ENCODE measurements at regions not wholly inside any gene's neighbourhood (a gene's known extent, or its start where the extent isn't known, plus 50 kb on each side); places are given as distances from the start of the nearest gene placed in this dataset.

GRCh38 chr18:11412811-11413210, 196.6 kb upstream of the SLC35G4 start:
- Histone ChIP-seq H3K9me3 (ENCODE audit: control insufficient read depth, low read length) (no peaks in the 10 kb centered on the region), H3K4me1 (ENCODE audit: control insufficient read depth in 1 of 2, insufficient read depth in 2 of 2, low read length in 2 of 2) (no peaks in the 10 kb centered on the region), H3K27me3 (ENCODE audit: control insufficient read depth in 1 of 2, insufficient read depth in 2 of 2, low read length in 1 of 2) (no peaks in the 10 kb centered on the region), H3K27ac (ENCODE audit: low read depth in 1 of 2, low read length in 2 of 2) (no peak overlapping the region), H3K4me3 (ENCODE audit: low read length in 2 of 2) (no peak overlapping the region), H3K36me3 (ENCODE audit: control insufficient read depth in 1 of 2, insufficient read depth in 2 of 2, low read length in 1 of 2) (no peaks in the 10 kb centered on the region)
- intact Hi-C loops (cut with DNase I) = no loop called here
- ATAC-seq (ENCODE audit: low FRiP score) = no peak
- 75 to 79% methylated on average over 5 of the region's 5 CpGs for WGBS, 2 donors
- DNase-seq = no peak

- H3K27me3 ChIP-seq (ENCODE audit: control insufficient read depth in 1 of 2, insufficient read depth in 2 of 2, low read length in 1 of 2) = no peaks in the 10 kb centered on the region
- H3K4me1 ChIP-seq (ENCODE audit: control insufficient read depth in 1 of 2, insufficient read depth in 2 of 2, low read length in 2 of 2) = no peaks in the 10 kb centered on the region
- intact Hi-C loops (cut with DNase I) = no loop called here
Measured at GRCh38 chr18:11411048-11411447, 198.3 kb upstream of the SLC35G4 start.

GRCh38 chr18:11408555-11409065, 200.8 kb upstream of the SLC35G4 start:
- intact Hi-C loops (cut with DNase I) = no loop called here
- Histone ChIP-seq H3K4me3 (ENCODE audit: low read length in 2 of 2) (no peak overlapping the region), H3K9me3 (ENCODE audit: control insufficient read depth, low read length) (no peaks in the 10 kb centered on the region), H3K27ac (ENCODE audit: low read depth in 1 of 2, low read length in 2 of 2) (no peak overlapping the region), H3K27me3 (ENCODE audit: control insufficient read depth in 1 of 2, insufficient read depth in 2 of 2, low read length in 1 of 2) (no peaks in the 10 kb centered on the region), H3K4me1 (ENCODE audit: control insufficient read depth in 1 of 2, insufficient read depth in 2 of 2, low read length in 2 of 2) (no peaks in the 10 kb centered on the region), H3K36me3 (ENCODE audit: control insufficient read depth in 1 of 2, insufficient read depth in 2 of 2, low read length in 1 of 2) (no peaks in the 10 kb centered on the region)
- WGBS, 2 donors = 75 to 80% methylated on average over 3 of the region's 3 CpGs
- ATAC-seq (ENCODE audit: low FRiP score) (no peak), DNase-seq (no peak)

More at GRCh38 chr18:11411048-11411447, 198.3 kb upstream of the SLC35G4 start:
- Histone ChIP-seq H3K9me3 (ENCODE audit: control insufficient read depth, low read length) (no peaks in the 10 kb centered on the region), H3K36me3 (ENCODE audit: control insufficient read depth in 1 of 2, insufficient read depth in 2 of 2, low read length in 1 of 2) (no peaks in the 10 kb centered on the region), H3K4me3 (ENCODE audit: low read length in 2 of 2) (no peak overlapping the region), H3K27ac (ENCODE audit: low read depth in 1 of 2, low read length in 2 of 2) (no peak overlapping the region)
- ATAC-seq (ENCODE audit: low FRiP score) = no peak
- no peak for DNase-seq

- intact Hi-C loops (cut with DNase I) = no loop called here
- H3K36me3 ChIP-seq (ENCODE audit: control insufficient read depth in 1 of 2, insufficient read depth in 2 of 2, low read length in 1 of 2) = no peaks in the 10 kb centered on the region
- no peak for DNase-seq
- H3K27ac ChIP-seq (ENCODE audit: low read depth in 1 of 2, low read length in 2 of 2) = no peak overlapping the region
- H3K27me3 ChIP-seq (ENCODE audit: control insufficient read depth in 1 of 2, insufficient read depth in 2 of 2, low read length in 1 of 2) = no peaks in the 10 kb centered on the region
- no peak overlapping the region for H3K4me3 ChIP-seq (ENCODE audit: low read length in 2 of 2)
- H3K4me1 ChIP-seq (ENCODE audit: control insufficient read depth in 1 of 2, insufficient read depth in 2 of 2, low read length in 2 of 2) = no peaks in the 10 kb centered on the region
- WGBS, 2 donors = 60 to 67% methylated on average over 3 of the region's 3 CpGs
- no peaks in the 10 kb centered on the region for H3K9me3 ChIP-seq (ENCODE audit: control insufficient read depth, low read length)
- ATAC-seq (ENCODE audit: low FRiP score) = no peak
Measured at GRCh38 chr18:11407940-11408339, 201.5 kb upstream of the SLC35G4 start.

DNA sequence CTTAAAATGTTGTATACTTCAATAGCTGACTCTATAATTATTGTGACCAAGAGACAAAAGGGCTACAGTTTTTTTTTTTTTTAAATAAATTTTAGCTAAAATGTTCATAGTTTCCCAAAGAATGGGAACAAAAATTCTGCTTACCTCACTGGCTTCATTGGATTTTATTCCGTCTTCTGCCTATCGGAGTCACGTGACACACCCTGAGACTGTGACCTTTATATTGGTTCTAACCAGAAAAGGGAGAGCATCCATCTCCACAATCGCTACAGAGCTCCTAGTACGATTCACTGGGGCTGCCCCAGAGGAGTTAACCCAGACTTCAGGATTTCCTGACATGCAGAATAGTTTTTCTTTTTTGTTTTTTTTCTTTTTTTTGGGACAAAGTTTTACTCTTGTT, 203.6 kb upstream of the SLC35G4 start:
- Histone ChIP-seq H3K27ac (ENCODE audit: low read depth in 1 of 2, low read length in 2 of 2) (no peak overlapping the region), H3K9me3 (ENCODE audit: control insufficient read depth, low read length) (no peaks in the 10 kb centered on the region), H3K4me3 (ENCODE audit: low read length in 2 of 2) (no peak overlapping the region), H3K36me3 (ENCODE audit: control insufficient read depth in 1 of 2, insufficient read depth in 2 of 2, low read length in 1 of 2) (no peaks in the 10 kb centered on the region), H3K27me3 (ENCODE audit: control insufficient read depth in 1 of 2, insufficient read depth in 2 of 2, low read length in 1 of 2) (no peaks in the 10 kb centered on the region), H3K4me1 (ENCODE audit: control insufficient read depth in 1 of 2, insufficient read depth in 2 of 2, low read length in 2 of 2) (no peaks in the 10 kb centered on the region)
- ATAC-seq (ENCODE audit: low FRiP score) (no peak), DNase-seq (no peak)
- 90 to 92% methylated on average over 5 of the region's 5 CpGs for WGBS, 2 donors
- intact Hi-C loops (cut with DNase I) = no loop called here

DNA sequence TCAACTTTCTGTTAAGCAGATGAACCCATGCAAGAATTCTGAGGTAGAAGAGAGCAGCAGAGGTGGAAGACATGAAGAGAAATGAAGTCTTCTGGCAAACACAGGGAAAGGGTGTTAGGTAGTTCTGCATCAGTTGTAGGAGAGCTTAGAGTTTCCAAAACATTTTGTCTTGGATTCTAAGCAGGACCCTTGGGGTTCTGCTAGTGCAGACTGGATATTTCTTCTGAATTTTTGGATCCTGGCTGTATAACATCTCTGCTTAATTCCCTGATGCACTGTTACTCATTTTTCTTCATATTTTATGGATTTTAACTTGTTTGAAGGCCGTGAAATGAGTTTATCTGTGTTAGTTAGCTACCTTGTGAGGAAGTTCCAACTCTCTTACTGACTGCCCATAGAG, 208.7 kb upstream of the SLC35G4 start:
- H3K4me1 ChIP-seq (ENCODE audit: control insufficient read depth in 1 of 2, insufficient read depth in 2 of 2, low read length in 2 of 2) = no peaks in the 10 kb centered on the region
- no peak overlapping the region for H3K4me3 ChIP-seq (ENCODE audit: low read length in 2 of 2)
- no peak overlapping the region for H3K27ac ChIP-seq (ENCODE audit: low read depth in 1 of 2, low read length in 2 of 2)
- no peaks in the 10 kb centered on the region for H3K27me3 ChIP-seq (ENCODE audit: control insufficient read depth in 1 of 2, insufficient read depth in 2 of 2, low read length in 1 of 2)
- intact Hi-C loops (cut with DNase I) = no loop called here
- ATAC-seq (ENCODE audit: low FRiP score) (no peak), DNase-seq (no peak)
- H3K36me3 ChIP-seq (ENCODE audit: control insufficient read depth in 1 of 2, insufficient read depth in 2 of 2, low read length in 1 of 2) = no peaks in the 10 kb centered on the region
- WGBS, 2 donors = 79 to 85% methylated on average over 1 of the region's 1 CpG
- peaks cover 1% of the 10 kb centered on the region for H3K9me3 ChIP-seq (ENCODE audit: control insufficient read depth, low read length)

GRCh38 chr18:11398625-11399024, 210.8 kb upstream of the SLC35G4 start:
- intact Hi-C loops (cut with DNase I) = no loop called here
- WGBS, 2 donors = 48 to 51% methylated on average over 3 of the region's 3 CpGs
- Histone ChIP-seq H3K27me3 (ENCODE audit: control insufficient read depth in 1 of 2, insufficient read depth in 2 of 2, low read length in 1 of 2) (no peaks in the 10 kb centered on the region), H3K36me3 (ENCODE audit: control insufficient read depth in 1 of 2, insufficient read depth in 2 of 2, low read length in 1 of 2) (no peaks in the 10 kb centered on the region), H3K4me3 (ENCODE audit: low read length in 2 of 2) (no peak overlapping the region), H3K4me1 (ENCODE audit: control insufficient read depth in 1 of 2, insufficient read depth in 2 of 2, low read length in 2 of 2) (no peaks in the 10 kb centered on the region), H3K27ac (ENCODE audit: low read depth in 1 of 2, low read length in 2 of 2) (no peak overlapping the region), H3K9me3 (ENCODE audit: control insufficient read depth, low read length) (peaks cover 1% of the 10 kb centered on the region)
- ATAC-seq (ENCODE audit: low FRiP score) = no peak
- DNase-seq = no peak

DNA sequence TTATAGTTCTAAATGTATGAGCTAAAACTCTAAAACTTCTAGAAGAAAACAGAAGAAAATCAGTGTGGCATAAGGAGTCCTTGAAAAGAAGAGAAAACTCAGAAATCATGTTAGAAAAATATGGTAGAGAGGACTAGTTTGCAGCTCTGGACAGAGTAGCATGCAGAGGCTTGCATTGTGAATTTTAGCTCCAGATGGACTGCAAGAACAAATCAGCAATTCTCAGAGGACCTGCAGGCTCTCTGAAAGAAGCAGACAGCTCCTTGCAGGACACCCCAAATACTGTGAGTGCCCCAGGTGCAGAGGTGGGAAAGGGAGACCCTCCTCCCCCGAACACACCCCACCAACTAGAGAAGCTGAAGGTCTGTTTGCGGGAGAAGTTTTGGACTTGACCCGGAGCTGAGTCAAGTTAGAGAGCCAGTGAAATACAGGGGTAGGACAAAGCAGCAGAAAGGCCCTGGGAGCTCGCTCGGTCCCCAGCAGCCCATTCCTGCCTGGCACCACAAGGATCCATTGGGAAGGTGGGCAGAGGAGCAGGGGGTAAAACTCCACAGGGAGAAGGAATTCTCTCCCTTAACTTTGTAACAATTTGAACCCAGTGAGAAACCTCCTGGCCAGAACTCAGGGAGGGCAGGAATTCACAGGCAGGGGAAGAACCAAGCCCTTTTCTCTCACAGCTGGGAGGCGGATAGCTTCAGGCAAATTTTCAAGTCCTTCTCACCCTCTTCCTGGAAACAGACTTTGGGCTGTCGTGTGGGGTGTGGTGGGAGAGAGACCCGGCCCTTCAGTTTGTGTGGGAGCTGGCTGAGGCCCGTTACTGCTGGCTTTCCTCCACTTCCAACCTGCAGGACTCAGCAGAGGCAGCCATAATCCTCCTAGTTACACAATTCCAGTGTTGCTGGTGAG, 216.2 kb upstream of the SLC35G4 start:
- Histone ChIP-seq H3K9me3 (ENCODE audit: control insufficient read depth, low read length) (no peaks in the 10 kb centered on the region), H3K36me3 (ENCODE audit: control insufficient read depth in 1 of 2, insufficient read depth in 2 of 2, low read length in 1 of 2) (no peaks in the 10 kb centered on the region), H3K4me3 (ENCODE audit: low read length in 2 of 2) (no peak overlapping the region), H3K27me3 (ENCODE audit: control insufficient read depth in 1 of 2, insufficient read depth in 2 of 2, low read length in 1 of 2) (no peaks in the 10 kb centered on the region), H3K27ac (ENCODE audit: low read depth in 1 of 2, low read length in 2 of 2) (no peak overlapping the region), H3K4me1 (ENCODE audit: control insufficient read depth in 1 of 2, insufficient read depth in 2 of 2, low read length in 2 of 2) (no peaks in the 10 kb centered on the region)
- DNase-seq (peak in 1 of 2 donors; percentile 56), ATAC-seq (ENCODE audit: low FRiP score) (peak; percentile 46)
- WGBS, 2 donors = 67 to 74% methylated on average over 9 of the region's 9 CpGs
- intact Hi-C loops (cut with DNase I) = no loop called here

- no peak for ATAC-seq (ENCODE audit: low FRiP score)
- intact Hi-C loops (cut with DNase I) = no loop called here
Measured at GRCh38 chr18:11392292-11392691, 217.1 kb upstream of the SLC35G4 start.

More at GRCh38 chr18:11392292-11392691, 217.1 kb upstream of the SLC35G4 start:
- H3K4me1 ChIP-seq (ENCODE audit: control insufficient read depth in 1 of 2, insufficient read depth in 2 of 2, low read length in 2 of 2) = no peaks in the 10 kb centered on the region
- H3K27me3 ChIP-seq (ENCODE audit: control insufficient read depth in 1 of 2, insufficient read depth in 2 of 2, low read length in 1 of 2) = no peaks in the 10 kb centered on the region
- 92 to 95% methylated on average over 6 of the region's 6 CpGs for WGBS, 2 donors
- H3K9me3 ChIP-seq (ENCODE audit: control insufficient read depth, low read length) = no peaks in the 10 kb centered on the region
- no peak for DNase-seq
- no peak overlapping the region for H3K27ac ChIP-seq (ENCODE audit: low read depth in 1 of 2, low read length in 2 of 2)
- no peaks in the 10 kb centered on the region for H3K36me3 ChIP-seq (ENCODE audit: control insufficient read depth in 1 of 2, insufficient read depth in 2 of 2, low read length in 1 of 2)
- H3K4me3 ChIP-seq (ENCODE audit: low read length in 2 of 2) = no peak overlapping the region
